Hepatocyte (in vitro differentiated cells): ENCODE measurements at regions not wholly inside any gene's neighbourhood (a gene's known extent, or its start where the extent isn't known, plus 50 kb on each side); places are given as distances from the start of the nearest gene placed in this dataset.

ENCODE experiments used
- DNase-seq: peaks from one replicate; pipeline ENCODE4 v3.0.0-alpha.2; 2016; ENCODE audit warnings: low spot score
- H2AFZ ChIP-seq: fragments of 200-600 bp; sonication (generic); 2 replicates; pipeline ENCODE4 v1.6.0; 2016; ENCODE audit warnings: antibody characterized with exemption, mild to moderate bottlenecking
- H3K27ac ChIP-seq: fragments of 200-600 bp; sonication (generic); 2 replicates; pipeline ENCODE4 v1.5.1; 2016; ENCODE audit warnings: mild to moderate bottlenecking
- H3K27me3 ChIP-seq: fragments of 200-600 bp; sonication (generic); 2 replicates; pipeline ENCODE4 v1.6.1; 2016
- H3K36me3 ChIP-seq: fragments of 200-600 bp; sonication (generic); replicated peaks from 2 replicates; pipeline ENCODE4 v1.5.1; 2016; ENCODE audit warnings: low read depth; ENCODE audit not compliant: insufficient read depth
- H3K4me1 ChIP-seq: fragments of 200-600 bp; sonication (generic); 2 replicates; pipeline ENCODE4 v1.5.1; 2016; ENCODE audit warnings: mild to moderate bottlenecking, moderate library complexity; ENCODE audit not compliant: insufficient read depth
- H3K4me2 ChIP-seq: fragments of 200-600 bp; sonication (generic); 2 replicates; pipeline ENCODE4 v1.6.0; 2016
- H3K4me3 ChIP-seq: fragments of 200-600 bp; sonication (generic); 2 replicates; pipeline ENCODE4 v1.5.1; 2016; ENCODE audit warnings: mild to moderate bottlenecking
- H3K79me2 ChIP-seq: fragments of 200-600 bp; sonication (generic); 2 replicates; pipeline ENCODE4 v1.6.0; 2017; ENCODE audit warnings: mild to moderate bottlenecking
- H3K9me2 ChIP-seq: fragments of 200-600 bp; sonication (generic); replicated peaks from 2 replicates; pipeline ENCODE4 v1.6.0; 2017; ENCODE audit warnings: mild to moderate bottlenecking; ENCODE audit not compliant: insufficient read depth
- H3K9me3 ChIP-seq: fragments of 200-600 bp; sonication (generic); 2 replicates; pipeline ENCODE4 v1.5.1; 2016; ENCODE audit warnings: low read depth, mild to moderate bottlenecking
- H4K20me1 ChIP-seq: fragments of 200-600 bp; sonication (generic); 2 replicates; pipeline ENCODE4 v1.6.0; 2016; ENCODE audit warnings: mild to moderate bottlenecking; ENCODE audit not compliant: insufficient read depth, poor library complexity, severe bottlenecking
- EZH2 ChIP-seq: fragments of 200-600 bp; sonication (generic); IDR thresholded peaks from 2 replicates; pipeline ENCODE4 v1.6.1; 2016; ENCODE audit warnings: antibody characterized with exemption, mild to moderate bottlenecking, borderline replicate concordance
- EZH2phosphoT487 ChIP-seq: fragments of 200-600 bp; sonication (generic); IDR thresholded peaks from one replicate; pipeline ENCODE4 v1.6.1; 2018; ENCODE audit warnings: antibody characterized with exemption, mild to moderate bottlenecking, low read depth, moderate library complexity; ENCODE audit not compliant: unreplicated experiment, severe bottlenecking
- WGBS: methylation state at CpG from one replicate; pipeline ENCODE4 v1.1.6; 2016; ENCODE audit warnings: low lambda C conversion rate; ENCODE audit errors: missing lambda C conversion rate; 5-methylcytosine and 5-hydroxymethylcytosine counted together
- TF ChIP-seq, protein P1 (sequence below): fragments of 200-600 bp; sonication (generic); IDR thresholded peaks from 2 replicates; pipeline ENCODE4 v1.5.1; 2016; ENCODE audit warnings: antibody characterized with exemption, mild to moderate bottlenecking; ENCODE audit not compliant: poor library complexity

DNA sequence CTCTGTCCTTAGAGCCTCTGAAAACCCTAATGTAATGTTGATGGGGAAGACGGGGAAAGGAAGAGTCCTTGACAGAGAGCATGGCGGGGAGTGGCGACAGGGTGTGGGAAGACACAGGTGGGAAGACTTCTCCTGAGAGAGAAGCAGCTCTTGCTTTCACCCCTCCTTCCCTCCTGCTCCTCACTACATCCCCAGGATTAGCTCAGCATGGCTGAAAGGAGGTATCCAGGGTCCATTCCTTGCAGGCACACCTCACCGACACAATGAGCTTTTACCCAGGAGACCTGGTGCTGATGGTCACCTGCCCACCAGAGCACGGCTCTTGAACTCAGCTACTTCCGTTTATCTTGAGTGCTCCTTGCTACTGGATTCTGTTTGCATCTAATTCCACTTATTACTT, 469.3 kb downstream of the CDH26 start:
- Histone ChIP-seq H3K9me3 (no peaks in the 10 kb centered on the region), H3K9me2 (no peaks in the 10 kb centered on the region), H3K4me2 (no peak overlapping the region), H3K4me1 (no peaks in the 10 kb centered on the region), H3K36me3 (no peaks in the 10 kb centered on the region), H3K27me3 (no peaks in the 10 kb centered on the region), H2AFZ (no peak overlapping the region), H3K79me2 (no peaks in the 10 kb centered on the region), H4K20me1 (no peaks in the 10 kb centered on the region), H3K4me3 (no peak overlapping the region), H3K27ac (no peak overlapping the region)
- WGBS: 93% methylated on average over 6 of the region's 6 CpGs
- no peak for DNase-seq
- no peak for TF ChIP-seq EZH2phosphoT487
- TF ChIP-seq EZH2: no peak
- TF ChIP-seq, protein P1, sequence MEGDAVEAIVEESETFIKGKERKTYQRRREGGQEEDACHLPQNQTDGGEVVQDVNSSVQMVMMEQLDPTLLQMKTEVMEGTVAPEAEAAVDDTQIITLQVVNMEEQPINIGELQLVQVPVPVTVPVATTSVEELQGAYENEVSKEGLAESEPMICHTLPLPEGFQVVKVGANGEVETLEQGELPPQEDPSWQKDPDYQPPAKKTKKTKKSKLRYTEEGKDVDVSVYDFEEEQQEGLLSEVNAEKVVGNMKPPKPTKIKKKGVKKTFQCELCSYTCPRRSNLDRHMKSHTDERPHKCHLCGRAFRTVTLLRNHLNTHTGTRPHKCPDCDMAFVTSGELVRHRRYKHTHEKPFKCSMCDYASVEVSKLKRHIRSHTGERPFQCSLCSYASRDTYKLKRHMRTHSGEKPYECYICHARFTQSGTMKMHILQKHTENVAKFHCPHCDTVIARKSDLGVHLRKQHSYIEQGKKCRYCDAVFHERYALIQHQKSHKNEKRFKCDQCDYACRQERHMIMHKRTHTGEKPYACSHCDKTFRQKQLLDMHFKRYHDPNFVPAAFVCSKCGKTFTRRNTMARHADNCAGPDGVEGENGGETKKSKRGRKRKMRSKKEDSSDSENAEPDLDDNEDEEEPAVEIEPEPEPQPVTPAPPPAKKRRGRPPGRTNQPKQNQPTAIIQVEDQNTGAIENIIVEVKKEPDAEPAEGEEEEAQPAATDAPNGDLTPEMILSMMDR: no peak

GRCh38 chr20:60428651-60429050, 470.4 kb downstream of the CDH26 start:
- DNase-seq: no peak
- Histone ChIP-seq H3K9me3 (no peaks in the 10 kb centered on the region), H3K4me2 (no peak overlapping the region), H2AFZ (no peak overlapping the region), H3K4me1 (no peaks in the 10 kb centered on the region), H3K27ac (no peak overlapping the region), H4K20me1 (no peaks in the 10 kb centered on the region), H3K27me3 (no peaks in the 10 kb centered on the region), H3K36me3 (no peaks in the 10 kb centered on the region), H3K4me3 (no peak overlapping the region), H3K79me2 (no peaks in the 10 kb centered on the region), H3K9me2 (no peaks in the 10 kb centered on the region)
- WGBS: 87% methylated on average over 2 of the region's 2 CpGs
- TF ChIP-seq EZH2phosphoT487 (no peak), EZH2 (no peak)
- TF ChIP-seq, protein P1: no peak

DNA sequence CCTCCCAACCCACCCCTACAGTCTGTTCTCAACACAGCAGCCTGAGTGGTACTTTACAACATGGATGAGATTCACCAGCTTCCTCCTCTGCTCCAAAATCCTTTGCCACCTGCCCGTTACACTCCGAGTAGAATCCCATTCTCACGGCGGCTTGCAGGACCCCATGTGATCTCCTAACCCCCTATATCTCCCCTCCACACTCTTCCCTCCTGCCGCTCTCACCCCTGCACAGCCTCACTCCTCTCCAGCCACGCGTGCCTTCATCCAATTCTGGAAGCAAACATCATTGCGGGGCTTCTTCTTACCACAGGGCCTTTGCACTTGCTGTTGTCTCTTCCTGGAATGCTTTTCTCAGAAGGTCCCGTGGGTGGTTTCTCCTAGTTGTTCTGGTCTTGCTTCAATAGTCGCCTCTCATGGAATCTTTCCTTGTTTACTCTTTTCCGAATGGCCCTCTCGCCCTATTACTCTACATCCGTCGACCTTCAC, 472.3 kb downstream of the CDH26 start:
- TF ChIP-seq, protein P1: no peak
- TF ChIP-seq EZH2phosphoT487 (no peak), EZH2 (no peak)
- Histone ChIP-seq H3K27ac (no peak overlapping the region), H2AFZ (no peak overlapping the region), H4K20me1 (no peaks in the 10 kb centered on the region), H3K9me2 (no peaks in the 10 kb centered on the region), H3K4me3 (no peak overlapping the region), H3K4me1 (no peaks in the 10 kb centered on the region), H3K4me2 (no peak overlapping the region), H3K9me3 (no peaks in the 10 kb centered on the region), H3K27me3 (no peaks in the 10 kb centered on the region), H3K79me2 (no peaks in the 10 kb centered on the region), H3K36me3 (no peaks in the 10 kb centered on the region)
- 91% methylated on average over 14 of the region's 14 CpGs for WGBS
- no peak for DNase-seq

- H4K20me1 ChIP-seq: no peaks in the 10 kb centered on the region
- no peaks in the 10 kb centered on the region for H3K79me2 ChIP-seq
- no peaks in the 10 kb centered on the region for H3K9me2 ChIP-seq
- TF ChIP-seq EZH2phosphoT487 (no peak), EZH2 (no peak)
- TF ChIP-seq, protein P1: no peak
- no peaks in the 10 kb centered on the region for H3K9me3 ChIP-seq
- WGBS: 75% methylated on average over 5 of the region's 5 CpGs
- H2AFZ ChIP-seq: no peak overlapping the region
- H3K36me3 ChIP-seq: no peaks in the 10 kb centered on the region
- no peak for DNase-seq
- no peak overlapping the region for H3K27ac ChIP-seq
- no peaks in the 10 kb centered on the region for H3K4me1 ChIP-seq
- no peak overlapping the region for H3K4me3 ChIP-seq
- no peaks in the 10 kb centered on the region for H3K27me3 ChIP-seq
- H3K4me2 ChIP-seq: no peak overlapping the region
These were observed 473.1 kb downstream of the CDH26 start for GRCh38 chr20:60431349-60431748.
